HG03565 (cell line): ENCODE measurements at regions not wholly inside any gene's neighbourhood (a gene's known extent, or its start where the extent isn't known, plus 50 kb on each side); places are given as distances from the start of the nearest gene placed in this dataset.

Source experiments
- ATAC-seq: cut with Tn5 transposase; IDR thresholded peaks from one replicate; pipeline ENCODE4 v1.9.1; 2021; ENCODE audit warnings: mild to moderate bottlenecking, moderate library complexity; ENCODE audit not compliant: unreplicated experiment

GRCh38 chr13:40103864-40104263, 448.4 kb downstream of the COG6 start:
- no peak for ATAC-seq

- ATAC-seq = no peak
These were observed 449.8 kb downstream of the COG6 start for GRCh38 chr13:40105231-40105630.

- no peak for ATAC-seq
These were observed 453.9 kb downstream of the COG6 start for GRCh38 chr13:40109351-40109844.

GRCh38 chr13:40113643-40114304, 458.3 kb downstream of the COG6 start:
- no peak for ATAC-seq

GRCh38 chr13:40114305-40114896, 458.9 kb downstream of the COG6 start:
- ATAC-seq = no peak

- no peak for ATAC-seq
These were observed 460.0 kb downstream of the COG6 start for GRCh38 chr13:40115426-40115825.

GRCh38 chr13:40116008-40116407, 460.5 kb downstream of the COG6 start:
- no peak for ATAC-seq

GRCh38 chr13:40118337-40118736, 462.9 kb downstream of the COG6 start:
- no peak for ATAC-seq

- ATAC-seq = no peak
These were observed 464.4 kb downstream of the COG6 start for GRCh38 chr13:40119852-40120251.

GRCh38 chr13:40120288-40120687, 464.8 kb downstream of the COG6 start:
- ATAC-seq = no peak

GRCh38 chr13:40120781-40121180, 465.3 kb downstream of the COG6 start:
- ATAC-seq = no peak

GRCh38 chr13:40121722-40122121, 466.3 kb downstream of the COG6 start:
- ATAC-seq = no peak

- ATAC-seq = no peak
These were observed 468.6 kb downstream of the COG6 start for GRCh38 chr13:40123962-40124632.

GRCh38 chr13:40124633-40125015, 469.2 kb downstream of the COG6 start:
- ATAC-seq = no peak

GRCh38 chr13:40125336-40125735, 469.9 kb downstream of the COG6 start:
- no peak for ATAC-seq

- ATAC-seq = no peak
These were observed 471.0 kb downstream of the COG6 start for GRCh38 chr13:40126306-40127085.

- ATAC-seq = no peak
These were observed 472.0 kb downstream of the COG6 start for GRCh38 chr13:40127476-40127875.

GRCh38 chr13:40127925-40128324, 472.5 kb downstream of the COG6 start:
- ATAC-seq = no peak

- no peak for ATAC-seq
These were observed 474.0 kb downstream of the COG6 start for GRCh38 chr13:40129467-40129866.

GRCh38 chr13:40130871-40131636, 475.6 kb downstream of the COG6 start:
- ATAC-seq = no peak

- ATAC-seq = no peak
These were observed 476.8 kb downstream of the COG6 start for GRCh38 chr13:40132249-40132648.
